ENCODE measurements at regions not wholly inside any gene's neighbourhood (a gene's known extent, or its start where the extent isn't known, plus 50 kb on each side); places are given as distances from the start of the nearest gene placed in this dataset.

GRCh38 chr15:29383367-29383766 is 113.7 kb upstream of the NSMCE3 start:
- no peak overlapping the region for H3K27ac ChIP-seq (ENCODE audit: low read depth, low read length, poor library complexity, severe bottlenecking)
- no peak overlapping the region for H3K4me3 ChIP-seq (ENCODE audit: low read depth, low read length, poor library complexity, severe bottlenecking)
- no peak overlapping the region for H3K9ac ChIP-seq (ENCODE audit: low read length)
- no peaks in the 10 kb centered on the region for H3K27me3 ChIP-seq (ENCODE audit: insufficient read depth, low read length)
- no peaks in the 10 kb centered on the region for H3K9me2 ChIP-seq (ENCODE audit: low read depth, low read length)
- no peak for TF ChIP-seq CTCF (IDR thresholded peaks at IDR 0.05; ENCODE audit: low read length)
- no peaks in the 10 kb centered on the region for H3K36me3 ChIP-seq (ENCODE audit: insufficient read depth, low read length)
- H3F3A ChIP-seq (ENCODE audit: insufficient read depth, low read length), result no peaks in the 10 kb centered on the region
- no peaks in the 10 kb centered on the region for H3K4me1 ChIP-seq (ENCODE audit: insufficient read depth, low read length, severe bottlenecking)
- H3K9me3 ChIP-seq (ENCODE audit: low read length), result no peaks in the 10 kb centered on the region
- no peaks in the 10 kb centered on the region for H4K20me1 ChIP-seq (ENCODE audit: insufficient read depth, low read length)
- H2AFZ ChIP-seq (ENCODE audit: low read length), result no peak overlapping the region
- H3K79me2 ChIP-seq (ENCODE audit: insufficient read depth, low read length), result no peaks in the 10 kb centered on the region
- H3K4me2 ChIP-seq (ENCODE audit: low read length), result no peak overlapping the region

- Histone ChIP-seq H3K27ac (ENCODE audit: low read depth, low read length, poor library complexity, severe bottlenecking) (no peak overlapping the region), H2AFZ (ENCODE audit: low read length) (no peak overlapping the region), H3K4me1 (ENCODE audit: insufficient read depth, low read length, severe bottlenecking) (no peaks in the 10 kb centered on the region), H4K20me1 (ENCODE audit: insufficient read depth, low read length) (no peaks in the 10 kb centered on the region), H3K79me2 (ENCODE audit: insufficient read depth, low read length) (no peaks in the 10 kb centered on the region), H3K27me3 (ENCODE audit: insufficient read depth, low read length) (no peaks in the 10 kb centered on the region), H3F3A (ENCODE audit: insufficient read depth, low read length) (no peaks in the 10 kb centered on the region), H3K4me3 (ENCODE audit: low read depth, low read length, poor library complexity, severe bottlenecking) (no peak overlapping the region), H3K36me3 (ENCODE audit: insufficient read depth, low read length) (no peaks in the 10 kb centered on the region), H3K9ac (ENCODE audit: low read length) (no peak overlapping the region), H3K4me2 (ENCODE audit: low read length) (no peak overlapping the region), H3K9me3 (ENCODE audit: low read length) (no peaks in the 10 kb centered on the region), H3K9me2 (ENCODE audit: low read depth, low read length) (no peaks in the 10 kb centered on the region)
- no peak for TF ChIP-seq CTCF (IDR thresholded peaks at IDR 0.05; ENCODE audit: low read length)
- no peak for TF ChIP-seq EZH2 (IDR thresholded peaks at IDR 0.05; ENCODE audit: borderline replicate concordance, low read length)
Measured at GRCh38 chr15:29382862-29383261, 113.2 kb upstream of the NSMCE3 start.

GRCh38 chr15:29380466-29380865 is 110.8 kb upstream of the NSMCE3 start:
- H3F3A ChIP-seq (ENCODE audit: insufficient read depth, low read length), result no peaks in the 10 kb centered on the region
- no peak for TF ChIP-seq CTCF (IDR thresholded peaks at IDR 0.05; ENCODE audit: low read length)
- no peak for TF ChIP-seq EZH2 (IDR thresholded peaks at IDR 0.05; ENCODE audit: borderline replicate concordance, low read length)
- H3K27me3 ChIP-seq (ENCODE audit: insufficient read depth, low read length), result no peaks in the 10 kb centered on the region
- H3K79me2 ChIP-seq (ENCODE audit: insufficient read depth, low read length), result no peaks in the 10 kb centered on the region
- H2AFZ ChIP-seq (ENCODE audit: low read length), result no peak overlapping the region
- no peaks in the 10 kb centered on the region for H4K20me1 ChIP-seq (ENCODE audit: insufficient read depth, low read length)
- H3K4me1 ChIP-seq (ENCODE audit: insufficient read depth, low read length, severe bottlenecking), result no peaks in the 10 kb centered on the region
- no peak overlapping the region for H3K27ac ChIP-seq (ENCODE audit: low read depth, low read length, poor library complexity, severe bottlenecking)
- no peak overlapping the region for H3K4me2 ChIP-seq (ENCODE audit: low read length)
- no peaks in the 10 kb centered on the region for H3K9me3 ChIP-seq (ENCODE audit: low read length)
- no peaks in the 10 kb centered on the region for H3K36me3 ChIP-seq (ENCODE audit: insufficient read depth, low read length)
- H3K9ac ChIP-seq (ENCODE audit: low read length), result no peak overlapping the region
- H3K4me3 ChIP-seq (ENCODE audit: low read depth, low read length, poor library complexity, severe bottlenecking), result no peak overlapping the region
- H3K9me2 ChIP-seq (ENCODE audit: low read depth, low read length), result no peaks in the 10 kb centered on the region
